Endothelial cell of umbilical vein (primary cell): ENCODE measurements at regions not wholly inside any gene's neighbourhood (a gene's known extent, or its start where the extent isn't known, plus 50 kb on each side); places are given as distances from the start of the nearest gene placed in this dataset.

Experiments
- BruUV-seq: library from RNA; stranded (reverse); fragments of 400-500 nt; replicated peaks from 2 replicates; lab custom pipeline; 2021; lab: Mats Ljungman, UMichigan
- CTCF ChIA-PET: fragments of 300-600, 350-600 bp; sonication (Branson Sonifier 250); formaldehyde crosslinking; loops from one replicate; lab custom pipeline; 2021; ENCODE audit warnings: antibody characterized with exemption, inconsistent platforms; lab: Charles Lee
- POLR2A ChIA-PET: fragments of 300-600, 350-600 bp; sonication (Branson Sonifier 250); formaldehyde crosslinking; loops from one replicate; lab custom pipeline; 2021; ENCODE audit warnings: antibody characterized with exemption, inconsistent platforms; lab: Charles Lee
- DNase-seq: peaks from one replicate; pipeline ENCODE4 v3.0.0-alpha.2; 2011; ENCODE audit warnings: low read depth, low spot score
- FAIRE-seq: peaks from 2 replicates; lab custom pipeline; 2011; peaks lifted over from hg19 to GRCh38; lab: Jason Lieb, UNC
- H2AFZ ChIP-seq: 2 replicates; pipeline ENCODE4 v1.6.0; 2012; ENCODE audit warnings: low read depth, low read length, control low read depth, inconsistent platforms
- H3K27ac ChIP-seq: 2 replicates; pipeline ENCODE4 v1.5.1; 2011; ENCODE audit warnings: low read depth, mild to moderate bottlenecking, control low read depth, low read length, moderate library complexity; ENCODE audit not compliant: insufficient read depth
- H3K27me3 ChIP-seq, 2 experiments: 2 replicates each; pipeline versions ENCODE4 v1.6.0 to v1.6.1; 2011; ENCODE audit warnings: low read length in 2 of 2, mixed read lengths in 1 of 2; ENCODE audit not compliant: control insufficient read depth in 2 of 2, insufficient read depth in 2 of 2
- H3K36me3 ChIP-seq, 2 experiments: 2 replicates in 1 of 2; 3 replicates in 1 of 2; pipeline ENCODE4 v1.5.1; 2011; ENCODE audit warnings: low read length in 2 of 2, mild to moderate bottlenecking in 1 of 2, moderate library complexity in 1 of 2; ENCODE audit not compliant: control insufficient read depth in 2 of 2, insufficient read depth in 2 of 2; ENCODE audit errors: extremely low read depth in 1 of 2
- H3K4me1 ChIP-seq: 3 replicates; pipeline ENCODE4 v1.5.1; 2011; ENCODE audit warnings: mild to moderate bottlenecking, low read length; ENCODE audit not compliant: control insufficient read depth, insufficient read depth; ENCODE audit errors: extremely low read depth
- H3K4me2 ChIP-seq: 2 replicates; pipeline ENCODE4 v1.6.1; 2011; ENCODE audit warnings: low read length, control low read depth, mixed read lengths; ENCODE audit not compliant: insufficient read depth
- H3K4me3 ChIP-seq, 3 experiments: fragments of 200-600 bp in 1 of 3; sonication (generic), shearing (Covaris generic) in 1 of 3; replicated peaks in 1 of 3; 2 replicates each; pipeline ENCODE4 v1.5.1; 2011 to 2016; ENCODE audit warnings: control low read depth in 3 of 3, low read length in 3 of 3, mild to moderate bottlenecking in 2 of 3, inconsistent platforms in 1 of 3, low read depth in 1 of 3, moderate library complexity in 1 of 3; ENCODE audit not compliant: insufficient read depth in 1 of 3
- H3K79me2 ChIP-seq: 2 replicates; pipeline ENCODE4 v1.6.0; 2012; ENCODE audit warnings: low read length, inconsistent platforms; ENCODE audit not compliant: control insufficient read depth, insufficient read depth
- H3K9ac ChIP-seq: replicated peaks from 2 replicates; pipeline ENCODE3; 2011; ENCODE audit warnings: low read length, control low read depth; ENCODE audit not compliant: insufficient read depth; ENCODE audit errors: extremely low read depth
- H3K9me1 ChIP-seq: replicated peaks from 3 replicates; pipeline ENCODE4 v1.6.0; 2011; ENCODE audit warnings: mild to moderate bottlenecking, low read length; ENCODE audit not compliant: control insufficient read depth, insufficient read depth; ENCODE audit errors: extremely low read depth
- H3K9me3 ChIP-seq: replicated peaks from 2 replicates; pipeline ENCODE4 v1.5.1; 2012; ENCODE audit warnings: low read length, inconsistent platforms; ENCODE audit not compliant: control insufficient read depth, insufficient read depth
- H4K20me1 ChIP-seq: replicated peaks from 2 replicates; pipeline ENCODE3; 2011; ENCODE audit warnings: mild to moderate bottlenecking, low read length; ENCODE audit not compliant: control insufficient read depth, insufficient read depth; ENCODE audit errors: extremely low read depth
- CTCF ChIP-seq, 2 donors: IDR thresholded peaks; 1 replicate in 1 of 2; 2 replicates in 1 of 2; pipeline ENCODE4 v1.5.1; 2011; ENCODE audit warnings: low read length in 2 of 2, mild to moderate bottlenecking in 2 of 2, moderate library complexity in 2 of 2, control low read depth in 1 of 2, inconsistent platforms in 1 of 2, low read depth in 1 of 2; ENCODE audit not compliant: insufficient read depth in 1 of 2; ENCODE audit errors: extremely low read depth in 1 of 2
- EZH2 ChIP-seq: IDR thresholded peaks from 2 replicates; pipeline ENCODE4 v1.6.1; 2012; ENCODE audit warnings: borderline replicate concordance, low read depth, mild to moderate bottlenecking, moderate library complexity, low read length, inconsistent platforms; ENCODE audit not compliant: severe bottlenecking
- FOS ChIP-seq: IDR thresholded peaks from 2 replicates; pipeline ENCODE4 v1.6.1; 2011; ENCODE audit warnings: mild to moderate bottlenecking, low read length, moderate library complexity, borderline replicate concordance; ENCODE audit not compliant: insufficient read depth
- GATA2 ChIP-seq: IDR thresholded peaks from 2 replicates; pipeline ENCODE4 v1.7.0; 2011; ENCODE audit warnings: low read depth, mild to moderate bottlenecking, moderate library complexity, mixed read lengths, low read length; ENCODE audit not compliant: insufficient read length, insufficient read depth
- JUN ChIP-seq: IDR thresholded peaks from 2 replicates; pipeline ENCODE4 v1.6.1; 2011; ENCODE audit warnings: borderline replicate concordance, low read depth; ENCODE audit not compliant: insufficient read length, insufficient read depth
- MYC ChIP-seq: IDR thresholded peaks from one replicate; pipeline ENCODE4 v1.6.1; 2011; ENCODE audit warnings: mild to moderate bottlenecking, low read depth, low read length
- POLR2A ChIP-seq: IDR thresholded peaks from 2 replicates; pipeline ENCODE4 v1.6.1; 2012; ENCODE audit warnings: low read depth, mild to moderate bottlenecking, control low read depth, low read length
- POLR2AphosphoS5 ChIP-seq: IDR thresholded peaks from 2 replicates; pipeline ENCODE4 v1.6.1; 2012; ENCODE audit warnings: low read depth, mild to moderate bottlenecking, control low read depth, low read length, moderate library complexity; ENCODE audit not compliant: insufficient read depth
- dilution Hi-C: fragments of 300-500 bp; cut with MboI; formaldehyde crosslinking; loops from one replicate; pipeline ENCODE4 v1.15.0; 2019; ENCODE audit warnings: low sequenced_read_pairs; ENCODE audit not compliant: extremely low pct_ligation_motif_present
- intact Hi-C: fragments of 100-400 bp; cut with micrococcal nuclease; formaldehyde crosslinking; loops from one replicate; pipeline ENCODE4 v1.10.0; 2022
- TF ChIP-seq, protein P1 (sequence below): IDR thresholded peaks from 2 replicates; pipeline ENCODE4 v1.6.1; 2011; ENCODE audit not compliant: insufficient read depth, insufficient read length

GRCh38 chr16:7964167-7964566 lies 626.1 kb downstream of the TMEM114 start:
- Histone ChIP-seq H3K79me2 (no peaks in the 10 kb centered on the region), H4K20me1 (no peaks in the 10 kb centered on the region), H3K4me3 (no peak overlapping the region), H3K27ac (no peak overlapping the region), H2AFZ (no peak overlapping the region), H3K9ac (no peak overlapping the region), H3K27me3 (no peaks in the 10 kb centered on the region), H3K4me1 (no peaks in the 10 kb centered on the region), H3K9me3 (no peaks in the 10 kb centered on the region), H3K9me1 (no peaks in the 10 kb centered on the region), H3K4me2 (no peak overlapping the region), H3K36me3 (no peaks in the 10 kb centered on the region)
- no TSS peak for BruUV-seq
- intact Hi-C loops, result no loop called here
- no peak for DNase-seq
- FAIRE-seq, result no peak
- TF ChIP-seq, protein P1, sequence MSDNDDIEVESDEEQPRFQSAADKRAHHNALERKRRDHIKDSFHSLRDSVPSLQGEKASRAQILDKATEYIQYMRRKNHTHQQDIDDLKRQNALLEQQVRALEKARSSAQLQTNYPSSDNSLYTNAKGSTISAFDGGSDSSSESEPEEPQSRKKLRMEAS, result no peak
- dilution Hi-C loops, result no loop called here
- CTCF ChIA-PET, result no interaction called here
- POLR2A ChIA-PET, result no interaction called here

GRCh38 chr16:7962091-7962879 lies 628.0 kb downstream of the TMEM114 start:
- Histone ChIP-seq H3K27me3 (no peaks in the 10 kb centered on the region), H3K9me1 (no peaks in the 10 kb centered on the region), H3K79me2 (no peaks in the 10 kb centered on the region), H3K36me3 (no peaks in the 10 kb centered on the region), H2AFZ (no peak overlapping the region), H3K9ac (no peak overlapping the region), H3K4me3 (no peak overlapping the region), H4K20me1 (no peaks in the 10 kb centered on the region), H3K4me2 (no peak overlapping the region), H3K4me1 (no peaks in the 10 kb centered on the region), H3K27ac (no peak overlapping the region), H3K9me3 (no peaks in the 10 kb centered on the region)
- FAIRE-seq (no peak), DNase-seq (no peak)
- BruUV-seq, result no TSS peak
- ChIA-PET CTCF (no interaction called here), POLR2A (no interaction called here)
- dilution Hi-C loops (no loop called here), intact Hi-C loops (no loop called here)
- TF ChIP-seq FOS, result no peak
- no peak for TF ChIP-seq GATA2
- no peak for TF ChIP-seq JUN
- TF ChIP-seq CTCF (IDR thresholded peaks at IDR 0.05; ENCODE audit: extremely low read depth in 1 of 2, insufficient read depth in 1 of 2, low read depth in 1 of 2, low read length in 2 of 2), result no peak
- TF ChIP-seq POLR2A, result no peak
- TF ChIP-seq EZH2, result no peak
- TF ChIP-seq, protein P1, result no peak
- TF ChIP-seq MYC, result no peak
- TF ChIP-seq POLR2AphosphoS5, result no peak
